C1 segment of cervical spinal cord (tissue), 14 donors: ENCODE measurements at regions not wholly inside any gene's neighbourhood (a gene's known extent, or its start where the extent isn't known, plus 50 kb on each side); places are given as distances from the start of the nearest gene placed in this dataset.

Experiments
- DNase-seq, 14 donors: peaks; one replicate each; lab custom pipeline; 2025; lab: John Stamatoyannopoulos, UW

DNA sequence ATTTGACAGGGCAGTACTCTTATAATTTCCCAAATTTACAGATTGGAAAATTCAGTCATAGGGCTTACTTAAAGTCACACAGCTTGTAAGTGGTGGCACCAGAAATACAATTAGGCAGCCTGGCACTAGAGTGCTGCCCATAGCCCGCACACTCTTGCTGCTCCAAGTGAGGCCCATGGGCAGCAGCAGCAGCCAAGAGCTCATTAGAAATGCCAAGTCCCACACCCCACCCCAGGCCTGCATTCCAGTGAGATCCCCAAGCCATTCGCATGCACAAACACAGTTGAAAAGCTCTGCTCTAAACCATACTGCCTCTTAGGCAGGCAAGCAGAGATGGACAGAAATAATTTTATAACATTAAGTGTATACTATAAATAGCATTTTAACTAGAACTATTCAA is 379.3 kb upstream of the PKDCC start:
- DNase-seq, result peak in 1 of 14 donors; percentile 1

DNA sequence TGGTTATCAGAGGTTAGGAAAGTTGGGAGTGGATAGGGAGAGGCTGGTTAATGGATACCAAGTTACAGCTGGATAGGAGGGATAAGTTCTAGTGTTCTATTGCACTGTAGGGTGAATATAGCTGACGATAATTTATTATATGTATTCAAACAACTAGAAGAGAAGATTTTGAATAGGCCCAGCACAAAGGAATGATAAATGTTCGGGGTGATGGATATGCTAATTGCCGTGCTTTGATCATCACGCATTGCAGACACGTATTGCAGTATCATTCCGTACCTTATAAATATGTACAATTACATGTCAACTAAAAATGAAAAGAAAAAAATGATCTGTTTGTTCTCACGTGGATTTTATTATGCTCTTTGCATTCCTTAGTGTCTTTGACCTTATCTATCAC is 369.2 kb upstream of the PKDCC start:
- no peak for DNase-seq

DNA sequence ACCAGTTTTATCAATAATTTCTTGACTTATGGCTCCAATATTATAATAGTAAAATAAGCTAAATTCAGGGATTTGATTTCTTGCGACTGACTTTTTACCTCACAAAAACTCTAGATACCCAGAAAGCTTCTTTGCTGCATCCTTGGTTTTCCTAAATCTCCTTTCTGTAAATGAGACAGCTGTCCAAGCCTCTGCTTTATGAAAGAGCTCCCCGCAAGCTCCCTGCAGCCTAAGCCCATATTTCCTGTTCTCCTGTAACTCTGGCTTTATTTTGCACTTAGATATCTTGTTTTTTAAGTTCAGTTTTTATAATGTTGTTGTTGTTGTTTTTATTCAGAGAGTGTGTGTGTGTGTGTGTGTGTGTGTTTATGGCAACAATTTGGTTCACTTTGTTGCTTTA is 361.7 kb upstream of the PKDCC start:
- DNase-seq, result no peak

DNA sequence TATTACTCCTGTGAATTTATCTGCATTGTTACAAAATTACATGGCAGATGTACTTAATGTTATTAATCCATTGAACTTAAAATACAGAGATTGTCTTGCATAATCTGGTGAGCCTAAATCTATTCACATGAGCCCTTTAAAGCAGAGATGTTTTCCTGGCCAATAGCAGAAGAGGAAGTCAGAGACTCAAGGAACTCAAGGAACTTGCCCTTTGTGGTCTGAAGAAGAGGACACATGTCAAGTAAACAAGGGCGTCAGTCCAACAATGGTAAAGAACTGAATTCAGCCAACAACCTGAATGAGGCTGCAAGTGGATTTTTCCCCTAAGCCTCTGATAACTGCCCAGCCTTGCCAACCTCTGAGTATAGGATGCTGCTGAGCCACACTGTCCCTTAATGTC is 356.3 kb upstream of the PKDCC start:
- no peak for DNase-seq

DNA sequence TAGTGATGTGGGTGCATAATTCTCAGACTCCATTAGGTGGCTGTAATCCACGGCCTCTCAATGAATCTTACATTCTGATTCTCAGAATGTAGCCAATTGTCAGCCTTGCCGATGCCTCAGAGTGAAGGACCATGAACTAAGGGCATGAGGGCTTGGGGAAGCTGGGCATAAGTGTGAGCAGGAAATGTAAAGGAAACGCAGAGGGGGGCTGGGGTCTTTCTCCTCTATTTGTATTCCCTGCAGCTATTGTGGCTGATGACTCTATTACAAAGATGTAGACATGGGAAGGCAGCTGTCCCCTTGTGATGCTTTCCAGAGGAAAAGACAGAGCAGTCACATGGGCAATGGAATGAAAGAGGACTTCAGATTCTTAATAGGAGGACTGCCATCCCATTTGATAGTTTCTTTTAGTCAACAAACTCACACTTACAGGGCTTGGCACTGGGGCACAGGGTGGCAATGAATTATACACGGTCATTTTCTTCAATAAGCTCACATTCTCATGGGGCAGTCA is 353.2 kb upstream of the PKDCC start:
- DNase-seq, result no peak

DNA sequence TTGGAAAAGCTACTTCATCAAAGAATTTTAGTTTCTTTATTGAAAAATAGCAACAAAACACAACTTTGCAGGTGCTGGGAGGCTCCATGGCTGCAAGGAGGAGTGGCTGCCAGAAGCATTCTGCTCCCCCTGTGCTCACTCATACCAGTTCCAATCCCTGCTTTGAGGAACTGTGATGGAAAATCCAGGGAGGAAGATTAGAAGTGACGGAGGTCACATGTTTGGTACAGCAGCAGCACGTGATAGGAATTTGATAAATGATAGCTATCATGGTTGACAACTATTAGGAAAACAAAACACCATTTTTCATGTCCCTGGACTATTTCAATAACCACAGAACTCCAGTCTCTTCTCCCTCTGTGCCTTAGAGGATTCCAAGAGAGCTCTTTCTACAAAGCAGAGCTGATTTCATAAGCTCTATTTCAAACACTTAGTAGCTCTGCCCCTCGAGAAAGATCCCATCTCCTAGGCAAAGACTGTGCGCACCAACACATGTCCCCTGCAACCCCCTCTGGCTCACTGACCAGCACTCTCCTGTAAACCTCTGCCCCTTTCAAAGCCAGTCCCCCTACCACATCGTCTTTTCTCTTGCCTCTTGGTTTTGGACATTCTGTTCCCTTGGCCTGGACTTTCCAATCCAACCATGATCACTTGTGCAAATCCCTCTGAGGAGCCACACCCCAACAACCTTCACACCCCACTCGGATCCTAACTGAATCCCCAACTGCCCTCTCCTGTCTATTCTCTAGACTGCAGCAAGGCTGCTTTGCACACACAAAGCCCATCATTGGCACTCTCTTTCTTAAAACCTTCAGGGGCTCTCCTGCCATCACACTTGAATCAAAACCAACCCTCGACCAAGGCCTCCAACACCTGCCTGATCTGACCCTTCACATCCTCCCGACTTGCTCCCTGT is 352.4 kb upstream of the PKDCC start:
- no peak for DNase-seq

DNA sequence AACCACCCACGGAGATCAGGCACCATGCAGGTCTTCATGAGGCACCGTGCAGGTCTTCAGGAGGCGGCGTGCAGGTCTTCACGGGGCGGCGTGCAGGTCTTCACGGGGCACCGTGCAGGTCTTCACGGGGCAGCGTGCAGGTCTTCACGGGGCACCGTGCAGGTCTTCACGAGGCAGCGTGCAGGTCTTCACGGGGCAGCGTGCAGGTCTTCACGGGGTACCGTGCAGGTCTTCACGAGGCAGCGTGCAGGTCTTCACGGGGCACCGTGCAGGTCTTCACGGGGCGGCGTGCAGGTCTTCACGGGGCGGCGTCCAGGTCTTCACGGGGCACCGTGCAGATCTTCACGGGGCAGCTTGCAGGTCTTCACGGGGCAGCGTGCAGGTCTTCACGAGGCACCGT is 350.4 kb upstream of the PKDCC start:
- DNase-seq, result no peak

DNA sequence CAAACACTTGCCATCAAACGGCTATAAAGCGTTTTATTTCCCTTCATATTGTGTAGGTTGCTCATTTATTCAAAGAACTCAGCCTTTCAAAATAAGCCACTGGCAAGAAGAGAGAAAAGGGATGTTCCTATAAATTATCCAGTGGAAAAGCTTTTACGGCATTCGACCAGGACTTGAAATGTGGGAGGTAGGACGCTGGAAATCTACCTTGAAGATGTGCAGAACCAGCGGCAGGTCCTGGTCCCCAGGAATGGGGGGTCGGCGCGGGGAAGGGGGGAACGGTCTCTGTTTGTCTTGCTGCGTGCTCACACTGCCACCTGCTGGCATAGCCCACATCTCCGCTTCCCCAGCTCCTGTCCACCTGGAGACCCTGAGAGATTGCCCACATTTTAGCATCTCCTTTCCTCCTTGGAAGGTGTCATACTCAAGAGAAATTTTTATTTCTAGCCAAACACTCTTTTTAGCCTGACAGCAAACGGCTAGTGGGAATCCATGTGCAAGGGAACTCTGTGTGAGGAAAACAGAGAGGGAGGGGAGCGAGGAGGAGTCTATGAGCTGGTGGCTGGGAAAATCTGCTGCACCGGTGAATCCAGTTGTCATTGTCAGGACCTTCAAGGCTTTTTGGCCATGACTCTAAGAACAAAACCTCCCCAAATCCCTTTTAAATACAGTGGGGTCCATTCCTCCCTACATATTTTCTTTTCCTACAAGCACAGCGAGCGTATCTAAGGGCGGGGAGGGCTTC is 349.0 kb upstream of the PKDCC start:
- DNase-seq, result peak in 5 of 14 donors; percentile 2 to 30 (median 5)

DNA sequence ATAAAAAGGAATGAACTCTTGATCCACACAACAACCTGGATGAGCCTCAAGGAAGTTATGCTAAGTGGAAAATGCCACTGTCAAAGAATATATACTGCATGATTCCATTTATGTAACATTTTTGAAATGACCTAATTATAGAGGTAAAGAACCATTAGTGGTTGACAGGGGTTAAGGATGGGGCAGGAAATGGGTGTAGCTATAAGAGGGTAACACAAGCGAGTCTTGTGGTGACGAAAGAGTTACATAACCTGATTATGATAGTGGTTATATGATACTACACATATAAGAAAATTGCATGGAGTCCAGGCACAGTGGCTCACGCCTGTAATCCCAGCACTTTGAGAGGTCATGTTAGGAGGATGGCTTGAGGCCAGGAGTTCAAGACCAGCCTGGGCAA is 346.6 kb upstream of the PKDCC start:
- no peak for DNase-seq

DNA sequence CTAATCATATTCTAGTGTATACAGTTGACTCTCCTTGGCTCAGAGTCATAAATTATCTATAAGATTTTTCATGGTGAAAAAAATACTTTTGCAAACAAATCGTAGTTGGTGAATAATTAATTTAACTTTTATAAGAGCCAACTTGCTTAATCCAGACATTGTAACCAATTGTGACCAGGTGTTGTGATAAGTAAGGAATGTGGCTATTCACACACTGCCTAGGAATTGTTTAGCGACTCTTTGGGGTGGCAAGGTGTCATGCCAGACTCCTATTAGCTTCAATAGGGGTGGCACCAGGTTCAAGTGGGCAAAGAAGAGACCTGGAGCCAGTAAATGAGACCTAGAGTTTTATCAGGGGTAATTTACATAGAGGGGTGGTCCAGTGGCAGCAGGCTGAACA is 344.7 kb upstream of the PKDCC start:
- no peak for DNase-seq

DNA sequence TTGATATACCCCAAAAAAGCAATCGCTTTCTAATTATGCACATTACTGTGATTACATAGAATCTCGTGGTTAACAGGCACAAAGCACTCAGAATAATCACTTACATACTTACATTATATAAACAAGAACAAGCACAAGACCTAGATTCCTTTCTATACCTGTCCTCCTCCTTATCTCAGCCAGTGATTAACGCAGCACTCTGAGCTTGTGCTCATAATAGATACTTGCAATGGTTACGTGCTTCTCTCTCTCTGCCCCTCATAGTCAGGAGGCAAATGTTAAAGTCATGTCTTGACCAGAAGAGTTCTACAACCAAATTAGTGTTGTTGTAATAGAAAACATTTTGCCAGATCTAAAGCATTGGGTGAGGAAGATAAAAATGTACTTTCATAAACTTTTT is 342.2 kb upstream of the PKDCC start:
- no peak for DNase-seq

DNA sequence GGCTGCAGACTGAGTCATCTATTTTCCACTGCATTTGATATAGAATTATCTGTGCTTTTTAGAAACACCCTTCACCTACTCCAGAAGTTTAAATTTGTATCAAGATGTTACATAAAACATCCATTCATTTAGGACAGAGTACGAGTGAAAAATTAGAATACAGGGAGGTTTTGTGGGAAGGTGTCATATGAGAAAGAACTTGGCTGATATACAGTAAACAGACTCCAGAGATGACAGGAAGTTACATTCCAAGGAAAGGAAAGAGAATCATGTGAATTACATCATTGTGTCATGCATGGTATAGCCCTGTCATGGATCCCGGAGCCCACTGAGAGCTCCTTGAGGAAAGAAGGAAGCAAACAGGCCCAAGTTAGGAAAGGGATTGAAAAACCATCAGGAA is 341.5 kb upstream of the PKDCC start:
- DNase-seq, result no peak

DNA sequence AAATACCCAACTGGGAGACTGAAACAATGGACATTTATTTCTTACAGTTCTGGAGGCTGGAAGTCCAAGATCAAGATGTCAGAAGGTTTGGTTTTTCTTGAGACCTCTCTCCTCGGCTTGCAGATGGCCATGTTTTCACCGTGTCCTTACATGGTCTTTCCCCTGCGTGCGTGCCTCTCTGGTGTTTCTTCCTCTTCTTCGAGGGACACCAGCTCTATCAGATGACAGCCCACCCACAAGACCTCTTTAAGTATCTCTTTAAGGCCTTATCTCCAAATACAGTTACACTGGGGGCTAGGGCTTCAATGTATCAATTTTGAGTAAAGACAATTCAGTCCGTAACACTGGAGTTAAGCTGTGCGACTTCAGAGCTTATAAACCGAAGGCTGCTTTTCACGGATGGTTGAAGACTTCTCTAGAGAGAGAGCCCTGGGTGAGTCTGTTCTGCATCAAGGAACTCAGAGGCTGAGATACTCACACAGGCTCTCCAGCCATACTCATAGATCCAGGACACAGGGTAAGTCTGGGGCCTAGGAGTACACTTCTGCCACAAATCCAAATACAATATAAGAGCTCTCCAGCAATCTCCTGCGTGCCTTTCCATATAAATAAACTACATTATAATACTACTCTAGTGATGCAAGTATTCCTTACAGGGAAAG is 339.9 kb upstream of the PKDCC start:
- no peak for DNase-seq

DNA sequence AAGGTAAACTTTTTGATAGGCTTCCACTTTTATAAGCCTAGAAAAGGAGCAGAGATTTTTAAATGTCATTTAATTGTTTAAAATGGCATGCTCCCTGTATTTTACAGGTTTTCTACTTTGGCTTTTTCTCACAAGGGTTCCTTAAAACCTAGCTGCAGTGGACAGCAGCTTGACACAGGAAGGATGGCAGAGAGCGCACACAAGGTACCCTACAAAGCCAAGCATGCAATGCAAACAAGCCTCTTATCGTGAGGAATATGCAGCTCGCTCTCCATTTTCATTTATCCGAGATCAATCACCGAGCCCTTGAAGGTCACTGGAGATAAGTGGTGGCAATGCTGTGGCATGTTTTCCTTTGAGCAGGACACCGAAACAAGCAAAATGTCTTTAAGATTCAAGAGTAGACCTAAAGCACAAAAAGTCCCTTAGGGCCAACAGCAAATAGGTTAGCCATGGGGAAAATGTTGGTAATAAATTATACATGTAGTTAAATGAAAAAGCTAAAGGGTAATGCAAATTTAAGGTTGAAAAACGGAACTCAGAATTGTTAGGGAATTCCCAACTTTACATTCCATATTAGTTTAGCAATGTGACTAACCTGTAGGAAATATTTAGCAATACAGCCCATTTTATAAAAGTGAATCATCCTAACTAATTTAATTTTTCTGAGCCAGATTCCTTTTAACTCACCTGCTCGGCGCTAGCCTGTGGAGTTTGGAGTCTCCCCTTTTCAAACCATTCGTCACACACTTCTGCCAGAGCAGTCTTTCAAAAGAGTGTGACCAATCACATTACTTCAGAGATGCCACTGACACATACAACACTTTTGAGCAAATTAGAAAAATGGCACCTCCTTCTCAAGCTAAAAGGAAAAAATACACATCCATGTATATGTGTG is 337.9 kb upstream of the PKDCC start:
- no peak for DNase-seq

DNA sequence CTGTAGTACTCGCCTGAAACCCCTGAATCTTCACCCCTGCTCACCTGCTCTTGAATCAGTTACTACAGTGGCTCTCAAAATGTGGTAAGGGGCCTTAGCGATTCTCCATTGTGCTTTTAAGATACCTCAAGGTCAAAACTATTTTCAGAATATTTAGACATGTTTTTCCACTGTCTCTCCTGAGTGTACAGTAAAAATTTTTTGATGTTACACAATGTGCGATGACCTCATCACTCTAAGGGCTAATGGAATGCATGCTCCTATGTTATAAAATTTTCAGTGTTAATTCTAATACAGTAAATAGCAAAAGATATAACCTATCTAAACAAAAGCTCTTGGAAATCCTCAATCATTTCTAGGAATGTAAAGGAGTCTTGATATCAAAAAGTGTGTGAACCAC is 336.9 kb upstream of the PKDCC start:
- DNase-seq, result no peak

DNA sequence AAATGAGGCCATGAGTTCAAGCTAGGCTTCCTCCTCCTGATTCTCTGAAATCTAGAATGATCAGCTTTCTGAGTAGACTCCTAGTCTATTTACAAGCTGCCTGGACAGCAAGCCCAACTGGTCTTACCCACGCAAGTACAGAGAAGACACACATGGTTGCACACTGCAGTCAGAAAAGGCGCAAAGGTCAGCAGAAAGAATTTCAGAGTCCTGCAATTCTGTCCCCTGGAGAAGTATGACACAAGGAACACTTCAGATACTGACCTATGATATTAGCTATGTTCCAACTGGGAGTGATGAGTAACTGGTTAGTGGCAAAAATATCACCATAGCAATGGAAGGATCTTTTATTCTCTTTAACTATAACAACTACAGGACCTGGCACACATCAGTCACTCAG is 336.1 kb upstream of the PKDCC start:
- no peak for DNase-seq

DNA sequence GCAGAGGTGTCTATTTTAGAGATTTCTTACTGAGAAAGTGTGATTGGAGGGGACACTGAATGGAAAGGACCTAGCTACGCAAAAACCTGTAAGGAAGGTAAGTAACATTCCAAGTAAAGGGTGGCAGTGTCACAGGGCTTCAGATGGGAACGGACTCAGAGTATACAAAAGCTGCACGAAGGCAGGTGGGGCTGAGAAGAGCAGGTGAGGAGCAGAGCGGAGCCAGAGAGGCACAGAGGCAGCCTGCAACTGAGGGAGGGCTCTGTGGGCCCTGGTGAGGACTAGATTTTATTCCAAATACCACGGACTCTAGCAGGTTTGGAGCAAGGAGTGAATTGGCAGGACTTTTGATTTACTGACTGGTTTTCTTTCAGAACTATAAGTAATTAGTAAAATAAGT is 331.3 kb upstream of the PKDCC start:
- DNase-seq, result no peak

DNA sequence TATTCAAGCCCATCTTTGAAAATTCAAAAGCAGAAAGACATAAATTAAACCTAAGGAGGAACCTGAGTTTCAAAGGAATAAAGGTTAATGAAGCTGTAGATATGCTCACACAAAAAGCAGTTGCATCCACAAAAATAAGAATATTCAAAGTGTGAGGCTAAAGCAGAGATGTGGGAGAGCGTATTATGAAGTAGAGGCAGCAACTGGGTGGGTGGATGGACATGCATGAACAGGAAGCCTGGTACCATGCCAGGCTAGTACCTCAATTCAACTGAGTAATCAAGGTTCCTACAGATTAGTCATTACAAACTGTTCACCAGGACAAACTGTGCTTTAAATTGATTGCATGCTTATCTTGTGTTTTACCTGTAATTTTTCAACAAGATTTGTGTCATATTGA is 330.0 kb upstream of the PKDCC start:
- no peak for DNase-seq

DNA sequence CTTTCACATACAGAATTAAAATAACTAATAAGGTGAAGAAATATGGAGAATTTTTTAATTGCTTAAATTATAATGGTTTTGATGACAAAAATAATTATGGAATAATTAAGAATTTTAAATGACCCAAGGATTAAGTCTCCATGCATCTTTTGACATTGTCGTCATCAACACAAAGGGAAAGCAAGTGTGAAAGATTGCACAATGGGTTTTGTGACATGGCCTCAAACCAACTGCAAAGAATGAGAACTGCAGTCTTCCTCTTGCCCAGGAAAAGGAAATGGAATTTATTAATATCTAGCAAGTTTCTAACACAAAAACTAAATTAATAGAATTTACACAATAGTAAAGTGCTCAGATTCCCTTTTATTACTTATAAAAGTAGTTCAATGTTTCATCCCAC is 329.1 kb upstream of the PKDCC start:
- no peak for DNase-seq

DNA sequence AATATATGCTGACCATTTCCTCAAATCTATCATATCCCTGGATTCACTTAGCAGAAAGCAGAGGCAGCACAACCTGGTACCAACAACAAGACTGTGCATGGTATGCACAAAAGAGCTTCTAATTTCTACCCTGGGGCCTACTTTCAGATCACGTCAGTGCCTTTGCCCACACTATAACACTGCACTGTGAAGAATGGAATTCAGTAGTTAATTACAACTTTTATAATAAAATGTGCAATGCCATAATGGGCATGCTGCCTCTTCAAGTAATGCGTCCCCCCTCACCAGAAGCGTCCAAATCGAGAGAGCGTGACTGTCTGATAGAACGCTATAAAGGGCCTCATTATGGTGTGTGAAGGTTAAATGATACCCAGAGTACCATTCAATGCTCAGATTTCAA is 328.1 kb upstream of the PKDCC start:
- no peak for DNase-seq
